Astrocyte of the cerebellum (primary cell): ENCODE measurements at regions not wholly inside any gene's neighbourhood (a gene's known extent, or its start where the extent isn't known, plus 50 kb on each side); places are given as distances from the start of the nearest gene placed in this dataset.

Experiments used
- DNase-seq: peaks from one replicate; pipeline ENCODE4 v3.0.0-alpha.2; 2011; ENCODE audit warnings: low read depth
- H3K4me3 ChIP-seq: 2 replicates; pipeline ENCODE4 v1.5.1; 2011; ENCODE audit warnings: mild to moderate bottlenecking, low read depth, low read length, moderate library complexity
- in situ Hi-C: cut with HindIII; loops from 2 replicates; pipeline ENCODE4 v1.10.0; 2017; ENCODE audit warnings: low sequenced_read_pairs
- TF ChIP-seq, protein P1 (sequence below): IDR thresholded peaks from 2 replicates; pipeline ENCODE4 v1.5.1; 2012; ENCODE audit warnings: low read length, low read depth, moderate library complexity, mild to moderate bottlenecking; ENCODE audit errors: missing control alignments

DNA sequence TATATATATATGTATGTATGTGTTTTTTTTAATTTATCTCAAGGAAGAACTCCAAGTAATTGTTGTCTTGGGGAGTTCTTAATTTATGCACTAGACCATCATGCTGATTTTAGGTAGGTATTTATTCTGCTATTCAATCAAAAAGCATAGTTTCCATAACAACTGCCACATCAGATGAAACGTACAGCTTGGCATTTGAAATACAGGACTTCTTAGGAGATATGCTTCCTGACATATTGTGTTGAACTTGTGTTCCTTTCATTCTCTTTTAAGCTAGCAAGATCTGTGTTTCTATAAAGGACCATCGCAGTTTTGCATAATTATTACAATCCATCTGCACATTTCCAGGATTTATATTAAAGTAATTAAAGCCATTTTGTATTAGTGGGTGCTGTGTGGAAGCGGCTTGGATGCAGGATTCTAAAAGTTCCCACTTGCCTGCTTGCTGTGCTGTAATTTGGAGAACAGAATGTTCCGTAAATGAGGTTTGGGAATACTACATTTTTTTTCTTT lies 343.5 kb upstream of the FANCL start:
- TF ChIP-seq, protein P1, sequence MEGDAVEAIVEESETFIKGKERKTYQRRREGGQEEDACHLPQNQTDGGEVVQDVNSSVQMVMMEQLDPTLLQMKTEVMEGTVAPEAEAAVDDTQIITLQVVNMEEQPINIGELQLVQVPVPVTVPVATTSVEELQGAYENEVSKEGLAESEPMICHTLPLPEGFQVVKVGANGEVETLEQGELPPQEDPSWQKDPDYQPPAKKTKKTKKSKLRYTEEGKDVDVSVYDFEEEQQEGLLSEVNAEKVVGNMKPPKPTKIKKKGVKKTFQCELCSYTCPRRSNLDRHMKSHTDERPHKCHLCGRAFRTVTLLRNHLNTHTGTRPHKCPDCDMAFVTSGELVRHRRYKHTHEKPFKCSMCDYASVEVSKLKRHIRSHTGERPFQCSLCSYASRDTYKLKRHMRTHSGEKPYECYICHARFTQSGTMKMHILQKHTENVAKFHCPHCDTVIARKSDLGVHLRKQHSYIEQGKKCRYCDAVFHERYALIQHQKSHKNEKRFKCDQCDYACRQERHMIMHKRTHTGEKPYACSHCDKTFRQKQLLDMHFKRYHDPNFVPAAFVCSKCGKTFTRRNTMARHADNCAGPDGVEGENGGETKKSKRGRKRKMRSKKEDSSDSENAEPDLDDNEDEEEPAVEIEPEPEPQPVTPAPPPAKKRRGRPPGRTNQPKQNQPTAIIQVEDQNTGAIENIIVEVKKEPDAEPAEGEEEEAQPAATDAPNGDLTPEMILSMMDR, result no peak
- H3K4me3 ChIP-seq, result no peak overlapping the region
- DNase-seq, result no peak
- in situ Hi-C loops, result no loop called here

DNA sequence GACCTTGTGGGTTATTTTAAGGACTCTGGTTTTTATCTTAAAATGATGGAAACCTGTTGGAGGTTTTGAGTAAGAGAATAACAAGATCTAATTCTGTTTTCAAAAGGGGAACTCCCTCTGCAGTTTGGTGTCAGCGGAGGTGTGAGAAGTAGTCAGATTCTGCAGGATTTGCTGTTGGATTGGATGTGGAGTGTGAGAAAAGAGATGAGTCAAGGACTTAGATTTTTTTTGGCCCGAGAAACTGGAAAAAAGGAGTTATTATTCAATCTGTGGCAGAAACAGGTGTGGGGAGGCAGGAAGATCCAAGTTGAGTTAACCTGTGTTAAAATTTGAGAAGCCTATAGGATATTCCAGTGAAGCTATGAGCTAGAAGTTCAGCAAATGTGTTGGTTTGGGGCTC lies 337.2 kb upstream of the FANCL start:
- TF ChIP-seq, protein P1, result no peak
- no peak for DNase-seq
- in situ Hi-C loops, result no loop called here
- no peak overlapping the region for H3K4me3 ChIP-seq

DNA sequence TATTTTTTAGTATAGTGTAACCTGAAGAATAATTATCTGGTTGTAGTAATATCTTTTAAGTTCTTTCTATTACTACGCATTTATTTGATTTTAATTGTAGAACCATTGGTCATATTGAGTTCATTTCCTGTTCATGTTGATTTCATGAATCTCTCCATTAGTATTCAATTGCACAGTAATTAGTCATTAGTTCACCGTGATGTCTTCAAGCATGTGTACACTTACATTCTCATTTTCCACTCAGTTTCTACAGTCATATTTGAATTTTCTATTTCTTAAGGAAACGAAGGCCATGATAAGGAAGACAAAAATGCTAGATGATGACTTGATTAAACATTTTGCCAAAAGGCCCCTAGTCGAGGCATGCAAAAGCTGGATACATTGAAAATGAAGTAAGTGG lies 333.7 kb upstream of the FANCL start:
- in situ Hi-C loops, result no loop called here
- TF ChIP-seq, protein P1, result no peak
- DNase-seq, result no peak
- H3K4me3 ChIP-seq, result no peak overlapping the region

DNA sequence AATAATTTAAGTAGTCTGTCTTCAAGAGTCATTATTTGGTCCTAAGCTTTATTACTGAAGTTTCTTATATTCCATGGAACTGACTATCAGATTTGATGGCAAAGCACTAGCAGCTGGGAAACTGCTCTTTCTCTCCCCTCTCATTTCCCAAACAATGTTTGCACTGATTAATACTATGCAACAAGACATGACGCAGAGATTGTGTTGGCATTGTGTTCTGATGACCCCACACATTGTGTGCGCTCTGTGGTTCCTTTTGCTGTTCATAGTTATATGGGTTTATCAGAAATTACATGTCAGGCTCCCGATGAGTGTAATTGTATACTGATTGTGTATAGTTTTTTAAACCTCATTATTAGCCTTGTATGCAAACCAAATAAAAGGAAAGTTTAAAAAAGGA lies 331.6 kb upstream of the FANCL start:
- DNase-seq, result no peak
- H3K4me3 ChIP-seq, result no peak overlapping the region
- in situ Hi-C loops, result no loop called here
- TF ChIP-seq, protein P1, result no peak

DNA sequence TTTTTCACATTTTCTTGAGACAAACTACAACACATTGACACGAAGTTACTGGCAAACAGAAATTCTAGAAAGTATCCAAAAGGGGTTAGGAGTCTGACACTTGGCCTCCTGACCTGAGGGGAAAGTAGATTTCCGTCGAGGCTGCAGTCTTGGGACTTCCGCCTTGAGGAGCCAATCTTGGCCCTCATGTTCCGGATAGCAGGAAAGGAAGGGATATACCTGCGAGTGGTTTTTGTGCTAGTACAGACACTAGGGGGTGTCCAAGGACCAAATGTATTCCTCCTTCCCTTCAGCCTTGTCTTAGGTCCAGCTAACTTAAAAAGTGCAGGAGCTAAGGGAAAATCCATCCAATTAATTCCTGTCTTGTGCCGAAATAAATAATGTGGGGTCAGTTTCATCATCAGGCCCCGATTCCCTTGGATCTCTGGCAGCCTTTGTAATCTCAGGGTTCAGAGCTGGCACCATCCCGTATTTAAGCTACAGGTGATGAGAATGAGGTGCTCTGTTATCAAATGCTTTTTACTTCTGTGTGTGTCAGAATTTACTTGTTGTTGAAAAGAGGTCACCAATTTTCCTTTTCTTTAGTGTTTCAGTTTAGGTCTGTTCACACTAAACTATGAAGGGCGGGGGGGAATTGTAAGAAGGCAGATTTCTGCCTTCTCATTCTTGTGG lies 330.2 kb upstream of the FANCL start:
- DNase-seq, result peak; percentile 65
- TF ChIP-seq, protein P1, result peak; percentile 86
- in situ Hi-C loops, result no loop called here
- H3K4me3 ChIP-seq, result no peak overlapping the region

GRCh38 chr2:58569475-58570185 lies 328.5 kb upstream of the FANCL start:
- DNase-seq, result no peak
- H3K4me3 ChIP-seq, result no peak overlapping the region
- in situ Hi-C loops, result no loop called here
- TF ChIP-seq, protein P1, result no peak
